CD4-positive, CD25-positive, alpha-beta regulatory T cell (primary cell): ENCODE measurements at regions not wholly inside any gene's neighbourhood (a gene's known extent, or its start where the extent isn't known, plus 50 kb on each side); places are given as distances from the start of the nearest gene placed in this dataset.
"Not testable (repeated sequence)": the region's sequence is repeated elsewhere in the genome, so short reads cannot be mapped to it uniquely, and the experiment has no call there.

Experiments
- ATAC-seq, 2 donors: fragments of 150-1000 bp; cut with Tn5 transposase; one replicate each; pipeline ENCODE4 v1.10.0; 2021; ENCODE audit warnings: low read depth in 2 of 2, moderate number of reproducible peaks in 2 of 2, moderate library complexity in 1 of 2
- DNase-seq, 3 donors: peaks; one replicate each; pipeline versions ENCODE4 v3.0.0 to v3.0.0-alpha.2; 2012 to 2022; ENCODE audit warnings: mixed read lengths in 1 of 3
- H3K27ac ChIP-seq: one replicate; pipeline ENCODE4 v1.7.0; 2013; ENCODE audit warnings: mild to moderate bottlenecking, low read length; ENCODE audit not compliant: insufficient read depth, poor library complexity, severe bottlenecking
- H3K27me3 ChIP-seq: one replicate; pipeline ENCODE4 v1.7.0; 2013; ENCODE audit warnings: low read length; ENCODE audit not compliant: control insufficient read depth, insufficient read depth
- H3K36me3 ChIP-seq: one replicate; pipeline ENCODE4 v1.7.0; 2013; ENCODE audit warnings: mild to moderate bottlenecking, low read length, moderate library complexity; ENCODE audit not compliant: control insufficient read depth, insufficient read depth
- H3K4me1 ChIP-seq: 2 replicates; pipeline ENCODE4 v1.7.0; 2013; ENCODE audit warnings: mild to moderate bottlenecking, low read length; ENCODE audit not compliant: insufficient read depth, control insufficient read depth, poor library complexity, severe bottlenecking
- H3K4me3 ChIP-seq: one replicate; pipeline ENCODE4 v1.7.0; 2013; ENCODE audit warnings: low read depth, mild to moderate bottlenecking, low read length, moderate library complexity
- H3K9me3 ChIP-seq, 2 experiments: 1 replicate in 1 of 2; 2 replicates in 1 of 2; pipeline ENCODE4 v1.7.0; 2013; ENCODE audit warnings: low read length in 2 of 2, mild to moderate bottlenecking in 1 of 2, moderate library complexity in 1 of 2; ENCODE audit not compliant: control insufficient read depth in 2 of 2
- H3K27ac Mint-ChIP-seq, 3 donors: one replicate each; pipeline ENCODE4 v1.8.0; 2020 to 2022; ENCODE audit warnings: mild to moderate bottlenecking in 3 of 3, mixed read lengths in 3 of 3, moderate library complexity in 2 of 3
- H3K27me3 Mint-ChIP-seq: one replicate; pipeline ENCODE4 v1.8.0; 2022; ENCODE audit warnings: mild to moderate bottlenecking, mixed read lengths
- H3K36me3 Mint-ChIP-seq: one replicate; pipeline ENCODE4 v1.8.0; 2020; ENCODE audit warnings: mixed read lengths
- H3K4me1 Mint-ChIP-seq, 4 donors: one replicate each; pipeline ENCODE4 v1.8.0; 2020 to 2022; ENCODE audit warnings: mixed read lengths in 4 of 4, mild to moderate bottlenecking in 1 of 4
- H3K4me3 Mint-ChIP-seq, 4 donors: one replicate each; pipeline ENCODE4 v1.8.0; 2020 to 2022; ENCODE audit warnings: mild to moderate bottlenecking in 4 of 4, mixed read lengths in 4 of 4, moderate library complexity in 3 of 4
- H3K9me3 Mint-ChIP-seq, 7 donors: one replicate each; pipeline ENCODE4 v1.8.0; 2020 to 2022; ENCODE audit warnings: mixed read lengths in 7 of 7, mild to moderate bottlenecking in 3 of 7, moderate library complexity in 2 of 7

DNA sequence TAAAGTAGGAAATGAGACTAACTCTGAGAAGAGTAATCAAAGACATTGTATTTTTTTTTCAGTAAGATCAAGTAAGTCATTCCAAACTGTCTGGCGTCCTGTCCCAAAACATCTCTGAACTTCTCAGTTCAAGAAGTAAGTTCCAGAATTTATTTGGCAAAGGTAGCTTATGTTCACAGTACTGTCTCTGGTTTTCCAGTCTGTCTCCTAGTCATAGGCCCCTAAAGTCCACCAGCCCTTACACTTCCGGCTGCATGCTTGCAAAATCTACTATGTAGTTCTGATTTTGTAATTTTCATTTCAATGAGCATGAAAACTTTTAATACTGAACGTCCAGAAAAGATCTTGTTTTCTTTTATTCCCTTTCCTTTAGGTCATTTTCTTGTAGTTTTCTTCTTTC lies 61.4 kb upstream of the S1PR1 start:
- Mint-ChIP-seq H3K4me3 (no peak overlapping the region), H3K4me1 (peaks cover 14 to 34% (median 27%) of the 10 kb centered on the region in 4 donors), H3K27ac (peak overlapping the region in 1 of 3 donors; percentile 54), H3K9me3 (no peaks in the 10 kb centered on the region), H3K27me3 (no peaks in the 10 kb centered on the region), H3K36me3 (no peaks in the 10 kb centered on the region)
- DNase-seq (no peak), ATAC-seq (no peak)
- H3K4me3 ChIP-seq = no peak overlapping the region
- peaks cover 21% of the 10 kb centered on the region for H3K4me1 ChIP-seq
- H3K9me3 ChIP-seq = no peaks in the 10 kb centered on the region
- no peaks in the 10 kb centered on the region for H3K27me3 ChIP-seq
- H3K27ac ChIP-seq = no peak overlapping the region
- no peaks in the 10 kb centered on the region for H3K36me3 ChIP-seq

DNA sequence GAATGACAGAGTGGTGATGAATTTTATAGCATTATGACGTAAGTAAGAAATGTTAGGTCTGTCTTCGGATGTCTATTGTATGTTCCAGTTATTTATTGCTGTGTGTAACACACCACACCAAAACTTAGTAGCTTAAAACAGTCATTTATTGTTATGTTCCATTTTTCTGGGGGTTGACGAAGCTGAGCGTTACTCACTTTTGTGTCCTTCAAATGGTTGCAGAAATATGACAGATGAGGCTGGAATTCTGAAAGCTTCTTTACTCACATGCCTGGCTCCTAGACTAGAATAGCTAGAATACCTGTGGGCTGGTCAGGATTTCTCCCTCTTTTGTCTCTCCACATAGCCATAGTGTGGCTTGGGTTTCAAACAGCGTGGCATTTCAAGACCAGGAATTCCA lies 62.1 kb upstream of the S1PR1 start:
- Mint-ChIP-seq H3K27me3 (no peaks in the 10 kb centered on the region), H3K27ac (peak overlapping the region in 2 of 3 donors; percentile 0 to 54), H3K36me3 (no peaks in the 10 kb centered on the region), H3K9me3 (no peaks in the 10 kb centered on the region), H3K4me3 (no peak overlapping the region), H3K4me1 (peaks cover 11 to 29% (median 23%) of the 10 kb centered on the region in 4 donors)
- Histone ChIP-seq H3K27ac (no peak overlapping the region), H3K4me1 (peaks cover 16% of the 10 kb centered on the region), H3K36me3 (no peaks in the 10 kb centered on the region), H3K27me3 (no peaks in the 10 kb centered on the region), H3K4me3 (no peak overlapping the region), H3K9me3 (no peaks in the 10 kb centered on the region)
- ATAC-seq = no peak
- DNase-seq = no peak

- not testable (repeated sequence) for H3K36me3 ChIP-seq, H3K9me3 ChIP-seq, H3K27ac ChIP-seq, H3K9me3 Mint-ChIP-seq, ATAC-seq, H3K4me3 Mint-ChIP-seq, DNase-seq, H3K4me3 ChIP-seq, H3K36me3 Mint-ChIP-seq, H3K27me3 Mint-ChIP-seq, H3K27me3 ChIP-seq, H3K27ac Mint-ChIP-seq
- peaks cover 8 to 25% (median 19%) of the 10 kb centered on the region in 4 donors for H3K4me1 Mint-ChIP-seq
- H3K4me1 ChIP-seq = peaks cover 12% of the 10 kb centered on the region
Measured at GRCh38 chr1:101174298-101174697, 62.5 kb upstream of the S1PR1 start.

GRCh38 chr1:101170506-101171050 lies 66.2 kb upstream of the S1PR1 start:
- Histone ChIP-seq H3K9me3 (no peaks in the 10 kb centered on the region), H3K4me1 (no peaks in the 10 kb centered on the region), H3K27me3 (no peaks in the 10 kb centered on the region), H3K27ac (no peak overlapping the region), H3K4me3 (no peak overlapping the region), H3K36me3 (no peaks in the 10 kb centered on the region)
- ATAC-seq = no peak
- no peak overlapping the region for H3K4me3 Mint-ChIP-seq
- DNase-seq = no peak
- no peaks in the 10 kb centered on the region for H3K27me3 Mint-ChIP-seq
- H3K36me3 Mint-ChIP-seq = no peaks in the 10 kb centered on the region
- H3K4me1 Mint-ChIP-seq = peaks cover 3 to 10% (median 7%) of the 10 kb centered on the region in 4 donors
- H3K9me3 Mint-ChIP-seq = no peaks in the 10 kb centered on the region
- no peak overlapping the region for H3K27ac Mint-ChIP-seq

DNA sequence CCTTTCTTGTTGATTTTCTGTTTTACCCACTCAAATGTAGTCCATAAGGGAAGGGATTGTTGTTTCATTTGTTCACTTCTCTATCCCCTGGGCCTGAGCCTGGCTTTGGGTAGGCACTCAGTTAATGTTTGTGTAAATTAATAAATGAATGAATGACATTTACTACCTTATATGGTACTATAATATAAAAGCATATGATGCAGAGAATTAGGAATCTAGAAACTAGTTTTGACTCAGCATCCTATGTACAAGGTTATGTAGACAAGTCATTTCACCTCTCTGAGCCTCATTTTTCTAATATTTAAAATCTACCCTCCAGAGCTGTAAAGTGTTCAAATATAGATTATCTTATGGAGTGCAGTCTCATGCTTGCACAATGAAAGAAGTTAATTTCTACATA lies 68.9 kb upstream of the S1PR1 start:
- peak overlapping the region in 1 of 3 donors; percentile 29 for H3K27ac Mint-ChIP-seq
- Histone ChIP-seq H3K9me3 (no peaks in the 10 kb centered on the region), H3K27me3 (no peaks in the 10 kb centered on the region), H3K27ac (no peak overlapping the region), H3K4me3 (no peak overlapping the region), H3K4me1 (peaks cover 3% of the 10 kb centered on the region), H3K36me3 (no peaks in the 10 kb centered on the region)
- DNase-seq (peak in 1 of 3 donors; percentile 34), ATAC-seq (no peak)
- no peaks in the 10 kb centered on the region for H3K9me3 Mint-ChIP-seq
- no peak overlapping the region for H3K4me3 Mint-ChIP-seq
- no peaks in the 10 kb centered on the region for H3K36me3 Mint-ChIP-seq
- H3K4me1 Mint-ChIP-seq = peaks cover 3 to 11% (median 9%) of the 10 kb centered on the region in 4 donors
- H3K27me3 Mint-ChIP-seq = no peaks in the 10 kb centered on the region

DNA sequence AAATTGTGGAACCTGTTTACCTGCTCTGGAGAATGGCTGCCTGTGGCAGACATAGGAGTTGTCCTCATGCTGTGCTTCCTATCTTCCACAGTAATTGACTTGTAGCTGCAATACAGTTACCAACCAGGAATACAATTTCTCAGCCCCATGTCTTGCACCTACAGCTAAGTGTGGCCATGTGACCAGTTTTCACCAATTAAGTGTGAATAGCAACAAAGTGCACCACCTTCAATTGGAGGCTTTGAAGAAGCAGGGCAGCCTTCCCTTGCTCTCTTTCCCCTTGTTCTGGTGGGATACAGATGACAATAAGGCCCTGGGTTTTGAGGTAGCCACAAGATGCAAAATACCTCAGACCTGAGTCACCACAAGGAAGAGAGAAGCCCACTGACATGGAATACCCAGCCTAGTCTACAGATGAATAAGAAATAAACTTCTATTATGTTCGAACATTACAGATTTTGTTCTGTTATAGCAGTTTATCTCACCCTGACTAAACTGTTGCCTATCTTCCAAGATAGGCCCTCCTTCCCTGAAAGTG lies 70.2 kb upstream of the S1PR1 start:
- peaks cover 3 to 11% (median 9%) of the 10 kb centered on the region in 4 donors for H3K4me1 Mint-ChIP-seq

GRCh38 chr1:101165954-101166353 lies 70.9 kb upstream of the S1PR1 start:
- Histone ChIP-seq H3K4me3 (no peak overlapping the region), H3K4me1 (peaks cover 3% of the 10 kb centered on the region), H3K27me3 (no peaks in the 10 kb centered on the region), H3K36me3 (no peaks in the 10 kb centered on the region), H3K9me3 (no peaks in the 10 kb centered on the region), H3K27ac (no peak overlapping the region)
- Mint-ChIP-seq H3K4me1 (peaks cover 3 to 11% (median 9%) of the 10 kb centered on the region in 4 donors), H3K27me3 (no peaks in the 10 kb centered on the region), H3K9me3 (no peaks in the 10 kb centered on the region), H3K4me3 (no peak overlapping the region), H3K36me3 (no peaks in the 10 kb centered on the region), H3K27ac (no peak overlapping the region)
- DNase-seq (no peak), ATAC-seq (no peak)

More for the DNA sequence above, 70.2 kb upstream of the S1PR1 start:
- Mint-ChIP-seq H3K27ac (no peak overlapping the region), H3K36me3 (no peaks in the 10 kb centered on the region), H3K9me3 (no peaks in the 10 kb centered on the region), H3K4me3 (no peak overlapping the region), H3K27me3 (no peaks in the 10 kb centered on the region)
- Histone ChIP-seq H3K27me3 (no peaks in the 10 kb centered on the region), H3K4me3 (no peak overlapping the region), H3K4me1 (peaks cover 3% of the 10 kb centered on the region), H3K36me3 (no peaks in the 10 kb centered on the region), H3K9me3 (no peaks in the 10 kb centered on the region), H3K27ac (no peak overlapping the region)
- ATAC-seq (no peak), DNase-seq (no peak)

DNA sequence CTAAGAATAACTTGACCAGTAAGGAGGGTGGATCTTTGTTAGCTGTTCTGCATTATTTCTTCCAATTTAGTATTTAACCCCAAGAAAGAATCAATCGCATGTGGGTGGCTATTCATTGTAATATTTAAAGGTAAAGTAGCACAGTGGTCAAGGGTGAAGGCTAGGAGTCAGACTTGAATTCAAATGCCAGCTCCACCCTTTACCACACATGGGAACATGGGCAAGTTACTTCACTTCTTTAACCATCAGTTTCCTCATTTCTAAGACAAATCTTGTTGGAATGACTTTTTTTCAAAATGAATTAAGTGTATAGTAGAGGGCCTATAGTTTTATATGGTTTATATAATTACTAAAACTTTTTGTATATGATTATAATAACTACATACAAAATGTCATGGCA lies 71.3 kb upstream of the S1PR1 start:
- H3K27me3 Mint-ChIP-seq = no peaks in the 10 kb centered on the region
- no peaks in the 10 kb centered on the region for H3K9me3 ChIP-seq
- no peak overlapping the region for H3K4me3 ChIP-seq
- no peaks in the 10 kb centered on the region for H3K9me3 Mint-ChIP-seq
- peaks cover 3% of the 10 kb centered on the region for H3K4me1 ChIP-seq
- DNase-seq (no peak), ATAC-seq (no peak)
- no peaks in the 10 kb centered on the region for H3K36me3 Mint-ChIP-seq
- no peaks in the 10 kb centered on the region for H3K27me3 ChIP-seq
- H3K36me3 ChIP-seq = no peaks in the 10 kb centered on the region
- H3K4me1 Mint-ChIP-seq = peaks cover 3 to 11% (median 9%) of the 10 kb centered on the region in 4 donors
- H3K4me3 Mint-ChIP-seq = no peak overlapping the region
- H3K27ac ChIP-seq = no peak overlapping the region
- H3K27ac Mint-ChIP-seq = no peak overlapping the region
